Ishikawa (cell line): ENCODE measurements at regions not wholly inside any gene's neighbourhood (a gene's known extent, or its start where the extent isn't known, plus 50 kb on each side); places are given as distances from the start of the nearest gene placed in this dataset.

Experiments
- CEBPB ChIP-seq: IDR thresholded peaks from 2 replicates; pipeline ENCODE4 v1.6.1; 2012
- CREB1 ChIP-seq: IDR thresholded peaks from 2 replicates; pipeline ENCODE4 v1.6.1; 2012; ENCODE audit warnings: low read depth
- EGR1 ChIP-seq: IDR thresholded peaks from 2 replicates; pipeline ENCODE4 v1.6.1; 2012
- EP300 ChIP-seq: IDR thresholded peaks from 2 replicates; pipeline ENCODE4 v1.6.1; 2012; ENCODE audit warnings: borderline replicate concordance
- FOXM1 ChIP-seq: IDR thresholded peaks from 2 replicates; pipeline ENCODE4 v1.6.1; 2012; ENCODE audit warnings: low read depth, borderline replicate concordance
- MAX ChIP-seq: IDR thresholded peaks from 2 replicates; pipeline ENCODE4 v1.6.1; 2012
- NFIC ChIP-seq: IDR thresholded peaks from 2 replicates; pipeline ENCODE4 v1.6.1; 2012
- RAD21 ChIP-seq: IDR thresholded peaks from 2 replicates; pipeline ENCODE4 v1.6.1; 2012; ENCODE audit warnings: low read depth
- REST ChIP-seq: IDR thresholded peaks from 2 replicates; pipeline ENCODE4 v1.6.1; 2012; ENCODE audit warnings: low read depth, mild to moderate bottlenecking
- TAF1 ChIP-seq: IDR thresholded peaks from 2 replicates; pipeline ENCODE4 v1.6.1; 2012; ENCODE audit warnings: low read depth, mild to moderate bottlenecking
- TCF12 ChIP-seq: IDR thresholded peaks from 2 replicates; pipeline ENCODE4 v1.6.1; 2012; ENCODE audit warnings: low read depth
- TEAD4 ChIP-seq: IDR thresholded peaks from 2 replicates; pipeline ENCODE4 v1.6.1; 2012
- USF1 ChIP-seq: IDR thresholded peaks from 2 replicates; pipeline ENCODE4 v1.6.1; 2012
- YY1 ChIP-seq: IDR thresholded peaks from 2 replicates; pipeline ENCODE4 v1.6.1; 2012; ENCODE audit warnings: low read depth
- ZBTB7A ChIP-seq: IDR thresholded peaks from 2 replicates; pipeline ENCODE4 v1.6.1; 2012; ENCODE audit warnings: low read depth

GRCh38 chr4:23547601-23548000 is 342.2 kb downstream of the PPARGC1A start:
- no peak for TF ChIP-seq USF1

- TF ChIP-seq MAX (no peak), RAD21 (no peak), TCF12 (no peak), REST (no peak), ZBTB7A (no peak), FOXM1 (no peak)
Observed at GRCh38 chr4:23547096-23547495, 342.8 kb downstream of the PPARGC1A start.

GRCh38 chr4:23539969-23540569 is 349.8 kb downstream of the PPARGC1A start:
- no peak for TF ChIP-seq TAF1
- TF ChIP-seq ZBTB7A, result no peak
- no peak for TF ChIP-seq EP300
- no peak for TF ChIP-seq MAX
- TF ChIP-seq CREB1, result no peak
- TF ChIP-seq REST, result no peak
- TF ChIP-seq EGR1, result no peak
- no peak for TF ChIP-seq CEBPB
- no peak for TF ChIP-seq FOXM1
- no peak for TF ChIP-seq TEAD4
- no peak for TF ChIP-seq TCF12
- no peak for TF ChIP-seq RAD21
- TF ChIP-seq NFIC, result no peak
- TF ChIP-seq YY1, result no peak
- no peak for TF ChIP-seq USF1

GRCh38 chr4:23533859-23534258 is 356.0 kb downstream of the PPARGC1A start:
- TF ChIP-seq REST (no peak), TAF1 (no peak), ZBTB7A (no peak), YY1 (no peak), NFIC (no peak), FOXM1 (no peak), CEBPB (no peak), EP300 (no peak), TCF12 (no peak), RAD21 (no peak), EGR1 (no peak), CREB1 (no peak), TEAD4 (no peak), MAX (no peak), USF1 (no peak)

GRCh38 chr4:23516716-23517115 is 373.1 kb downstream of the PPARGC1A start:
- TF ChIP-seq ZBTB7A (no peak), REST (peak; percentile 85)
